ENCODE measurements at regions not wholly inside any gene's neighbourhood (a gene's known extent, or its start where the extent isn't known, plus 50 kb on each side); places are given as distances from the start of the nearest gene placed in this dataset.
"Not testable (repeated sequence)": the region's sequence is repeated elsewhere in the genome, so short reads cannot be mapped to it uniquely, and the experiment has no call there.

- not testable (repeated sequence) for TF ChIP-seq EP300 (conservative IDR thresholded peaks at IDR 0.05; ENCODE audit: poor library complexity, severe bottlenecking); CTCF (IDR thresholded peaks at IDR 0.05; ENCODE audit: poor library complexity, severe bottlenecking); REST (IDR thresholded peaks at IDR 0.05; ENCODE audit: borderline replicate concordance); POLR2AphosphoS5 (IDR thresholded peaks at IDR 0.05); RAD21 (conservative IDR thresholded peaks at IDR 0.05)
Measured at GRCh38 chr1:234808459-234808858, 198.5 kb upstream of the IRF2BP2 start.

Data from neural cell (in vitro differentiated cells).